DND-41 (cell line): ENCODE measurements at regions not wholly inside any gene's neighbourhood (a gene's known extent, or its start where the extent isn't known, plus 50 kb on each side); places are given as distances from the start of the nearest gene placed in this dataset.
"Not testable (repeated sequence)": the region's sequence is repeated elsewhere in the genome, so short reads cannot be mapped to it uniquely, and the experiment has no call there.

Source experiments
- ATAC-seq: fragments of 200-7000 bp; cut with Tn5 transposase; 3 replicates; pipeline ENCODE4 v1.9.1; 2021; ENCODE audit warnings: low read depth; ENCODE audit not compliant: insufficient read depth
- DNase-seq: peaks from one replicate; pipeline ENCODE4 v3.0.0-alpha.2; 2020
- H2AFZ ChIP-seq: 2 replicates; pipeline ENCODE4 v1.6.0; 2012; ENCODE audit warnings: low read depth, low read length
- H3K27ac ChIP-seq: 2 replicates; pipeline ENCODE4 v1.5.1; 2012; ENCODE audit warnings: low read length, inconsistent platforms
- H3K27me3 ChIP-seq: fragments of 200-600 bp; sonication (generic); 2 replicates; pipeline ENCODE4 v1.6.0; 2012; ENCODE audit warnings: low read length, mild to moderate bottlenecking, inconsistent platforms; ENCODE audit not compliant: insufficient read depth, poor library complexity
- H3K36me3 ChIP-seq: 2 replicates; pipeline ENCODE4 v1.5.1; 2012; ENCODE audit warnings: low read length, inconsistent platforms; ENCODE audit not compliant: insufficient read depth
- H3K4me1 ChIP-seq: 2 replicates; pipeline ENCODE4 v1.5.1; 2012; ENCODE audit warnings: mild to moderate bottlenecking, low read length; ENCODE audit not compliant: insufficient read depth
- H3K4me2 ChIP-seq: 2 replicates; pipeline ENCODE4 v1.6.0; 2012; ENCODE audit warnings: mild to moderate bottlenecking, moderate library complexity, low read length, inconsistent platforms; ENCODE audit not compliant: insufficient read depth
- H3K4me3 ChIP-seq, 2 experiments: fragments of 200-600 bp in 1 of 2; shearing (Covaris generic) in 1 of 2; 2 replicates each; pipeline ENCODE4 v1.5.1; 2012 to 2016; ENCODE audit warnings: inconsistent platforms in 2 of 2, low read length in 2 of 2, mild to moderate bottlenecking in 2 of 2, low read depth in 1 of 2, moderate library complexity in 1 of 2
- H3K79me2 ChIP-seq: 2 replicates; pipeline ENCODE4 v1.6.0; 2012; ENCODE audit warnings: low read length, inconsistent platforms; ENCODE audit not compliant: insufficient read depth
- H3K9ac ChIP-seq: 2 replicates; pipeline ENCODE4 v1.6.0; 2012; ENCODE audit warnings: low read depth, mild to moderate bottlenecking, inconsistent platforms, low read length, moderate library complexity
- H3K9me3 ChIP-seq: 2 replicates; pipeline ENCODE4 v1.5.1; 2012; ENCODE audit warnings: low read length, moderate library complexity, mild to moderate bottlenecking, inconsistent platforms; ENCODE audit not compliant: insufficient read depth, severe bottlenecking
- H4K20me1 ChIP-seq: 2 replicates; pipeline ENCODE4 v1.6.0; 2012; ENCODE audit warnings: low read length; ENCODE audit not compliant: insufficient read depth
- CTCF ChIP-seq: IDR thresholded peaks from 2 replicates; pipeline ENCODE4 v1.5.1; 2012; ENCODE audit warnings: borderline replicate concordance, low read length, moderate library complexity, mild to moderate bottlenecking; ENCODE audit not compliant: poor library complexity, severe bottlenecking; ENCODE audit errors: extremely low read depth
- EZH2 ChIP-seq: IDR thresholded peaks from 3 replicates; pipeline ENCODE4 v1.6.1; 2012; ENCODE audit warnings: borderline replicate concordance, low read depth, mild to moderate bottlenecking, moderate library complexity, low read length, inconsistent platforms; ENCODE audit not compliant: severe bottlenecking

- ATAC-seq (no peak), DNase-seq (no peak)
- H3K27ac ChIP-seq, result no peak overlapping the region
- no peak overlapping the region for H3K9ac ChIP-seq
- H4K20me1 ChIP-seq, result no peaks in the 10 kb centered on the region
- no peaks in the 10 kb centered on the region for H3K27me3 ChIP-seq
- H3K36me3 ChIP-seq, result no peaks in the 10 kb centered on the region
- H3K4me2 ChIP-seq, result no peak overlapping the region
- no peak for TF ChIP-seq CTCF
- no peak for TF ChIP-seq EZH2
- H3K4me1 ChIP-seq, result no peaks in the 10 kb centered on the region
- H3K79me2 ChIP-seq, result no peaks in the 10 kb centered on the region
- H3K9me3 ChIP-seq, result no peaks in the 10 kb centered on the region
- no peak overlapping the region for H3K4me3 ChIP-seq
- H2AFZ ChIP-seq, result no peak overlapping the region
Observed at GRCh38 chrX:84865113-84865512, 138.6 kb upstream of the APOOL start.

- not testable (repeated sequence) for H3K9ac ChIP-seq, H3K4me2 ChIP-seq, H2AFZ ChIP-seq, H3K4me3 ChIP-seq, H3K36me3 ChIP-seq, H3K9me3 ChIP-seq, DNase-seq, H3K79me2 ChIP-seq, H3K27ac ChIP-seq, H3K4me1 ChIP-seq, ATAC-seq, H4K20me1 ChIP-seq, H3K27me3 ChIP-seq
Observed at GRCh38 chrX:84870281-84870680, 133.4 kb upstream of the APOOL start.

- not testable (repeated sequence) for H3K9me3 ChIP-seq, H3K4me3 ChIP-seq, H3K27me3 ChIP-seq, ATAC-seq, H3K4me1 ChIP-seq, H3K36me3 ChIP-seq, H2AFZ ChIP-seq, H3K4me2 ChIP-seq, H3K9ac ChIP-seq, H3K79me2 ChIP-seq, DNase-seq, H3K27ac ChIP-seq, H4K20me1 ChIP-seq
Observed at GRCh38 chrX:84872160-84872771, 131.4 kb upstream of the APOOL start.

- no peak for DNase-seq
- ATAC-seq, result no peak
Observed at GRCh38 chrX:84873176-84873575, 130.5 kb upstream of the APOOL start.

More at GRCh38 chrX:84873176-84873575, 130.5 kb upstream of the APOOL start:
- no peak overlapping the region for H3K27ac ChIP-seq
- no peak overlapping the region for H3K4me2 ChIP-seq
- no peaks in the 10 kb centered on the region for H4K20me1 ChIP-seq
- no peaks in the 10 kb centered on the region for H3K27me3 ChIP-seq
- H2AFZ ChIP-seq, result no peak overlapping the region
- H3K79me2 ChIP-seq, result no peaks in the 10 kb centered on the region
- no peaks in the 10 kb centered on the region for H3K4me1 ChIP-seq
- no peak overlapping the region for H3K9ac ChIP-seq
- H3K9me3 ChIP-seq, result no peaks in the 10 kb centered on the region
- H3K36me3 ChIP-seq, result no peaks in the 10 kb centered on the region
- TF ChIP-seq EZH2 (no peak), CTCF (no peak)
- no peak overlapping the region for H3K4me3 ChIP-seq
